ENCODE measurements at regions not wholly inside any gene's neighbourhood (a gene's known extent, or its start where the extent isn't known, plus 50 kb on each side); places are given as distances from the start of the nearest gene placed in this dataset.

DNA sequence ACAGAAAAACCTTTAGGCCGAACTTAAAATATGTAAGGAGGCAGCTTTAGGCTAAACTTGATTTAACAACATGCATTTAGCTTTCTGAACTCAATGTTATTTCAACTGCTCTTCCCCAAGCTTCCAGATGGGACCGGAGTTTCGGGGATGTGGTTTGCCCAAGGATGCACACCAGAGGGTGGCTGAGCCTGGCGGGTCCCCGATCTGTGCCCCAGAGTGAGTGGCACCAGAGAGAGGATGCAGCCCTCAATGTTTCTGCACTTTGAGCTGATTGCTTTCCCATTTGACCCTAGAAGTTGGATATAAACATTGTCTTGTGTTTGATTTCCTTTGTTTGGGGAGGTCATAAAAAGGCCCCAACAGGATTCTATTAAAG lies 348.0 kb upstream of the TNRC6C start:
- Histone ChIP-seq H3K9me3 (replicated peaks) (no peaks in the 10 kb centered on the region), H3K4me1 (peaks cover 12% of the 10 kb centered on the region), H3K27me3 (ENCODE audit: low read depth) (peaks cover 8% of the 10 kb centered on the region), H3K36me3 (no peaks in the 10 kb centered on the region), H3K27ac (replicated peaks) (peak overlapping the region; percentile 51), H3K4me3 (no peak overlapping the region)
- no peak for TF ChIP-seq CTCF (IDR thresholded peaks at IDR 0.05; ENCODE audit: borderline replicate concordance)
- intact Hi-C loops (cut with micrococcal nuclease): no loop called here
- DNase-seq: no peak

GRCh38 chr17:77610972-77611521 lies 347.5 kb upstream of the TNRC6C start:
- peaks cover 8% of the 10 kb centered on the region for H3K27me3 ChIP-seq (ENCODE audit: low read depth)
- intact Hi-C loops (cut with micrococcal nuclease): no loop called here
- TF ChIP-seq CTCF (IDR thresholded peaks at IDR 0.05; ENCODE audit: borderline replicate concordance): no peak
- no peak for DNase-seq
- no peaks in the 10 kb centered on the region for H3K9me3 ChIP-seq (replicated peaks)
- H3K36me3 ChIP-seq: no peaks in the 10 kb centered on the region
- peak overlapping the region; percentile 51 for H3K27ac ChIP-seq (replicated peaks)
- H3K4me3 ChIP-seq: no peak overlapping the region
- peaks cover 17% of the 10 kb centered on the region for H3K4me1 ChIP-seq

GRCh38 chr17:77611791-77612502 lies 346.6 kb upstream of the TNRC6C start:
- Histone ChIP-seq H3K36me3 (no peaks in the 10 kb centered on the region), H3K4me3 (no peak overlapping the region), H3K27me3 (ENCODE audit: low read depth) (peaks cover 8% of the 10 kb centered on the region), H3K27ac (replicated peaks) (peak overlapping the region; percentile 51), H3K4me1 (peaks cover 16% of the 10 kb centered on the region), H3K9me3 (replicated peaks) (no peaks in the 10 kb centered on the region)
- DNase-seq: no peak
- intact Hi-C loops (cut with micrococcal nuclease): no loop called here
- no peak for TF ChIP-seq CTCF (IDR thresholded peaks at IDR 0.05; ENCODE audit: borderline replicate concordance)

DNA sequence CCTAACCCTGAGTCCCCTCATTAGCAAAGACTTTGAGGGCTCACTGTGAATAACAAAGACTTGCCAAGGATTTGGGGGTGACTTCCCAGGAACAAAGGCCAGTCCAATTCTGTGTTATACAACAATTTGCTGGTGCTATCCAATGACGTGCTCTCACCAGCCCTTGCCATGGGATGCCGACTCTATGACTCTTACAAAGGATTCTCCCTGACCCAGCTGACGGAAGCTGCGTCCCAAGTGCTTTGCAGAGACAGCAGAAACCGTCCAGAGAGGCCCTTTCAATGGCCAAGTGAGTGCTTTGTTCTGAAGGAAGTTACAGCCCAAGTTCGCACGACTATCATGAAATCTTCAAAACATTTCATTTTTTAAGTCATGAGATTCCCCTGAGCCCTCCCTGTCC lies 345.3 kb upstream of the TNRC6C start:
- Histone ChIP-seq H3K36me3 (no peaks in the 10 kb centered on the region), H3K27ac (replicated peaks) (no peak overlapping the region), H3K9me3 (replicated peaks) (no peaks in the 10 kb centered on the region), H3K4me1 (peaks cover 16% of the 10 kb centered on the region), H3K4me3 (no peak overlapping the region), H3K27me3 (ENCODE audit: low read depth) (peaks cover 8% of the 10 kb centered on the region)
- DNase-seq: no peak
- intact Hi-C loops (cut with micrococcal nuclease): no loop called here
- TF ChIP-seq CTCF (IDR thresholded peaks at IDR 0.05; ENCODE audit: borderline replicate concordance): no peak

- no peak for DNase-seq
- Histone ChIP-seq H3K27ac (replicated peaks) (no peak overlapping the region), H3K27me3 (ENCODE audit: low read depth) (peaks cover 8% of the 10 kb centered on the region), H3K4me3 (no peak overlapping the region), H3K9me3 (replicated peaks) (no peaks in the 10 kb centered on the region), H3K36me3 (no peaks in the 10 kb centered on the region), H3K4me1 (peaks cover 16% of the 10 kb centered on the region)
- intact Hi-C loops (cut with micrococcal nuclease): no loop called here
- no peak for TF ChIP-seq CTCF (IDR thresholded peaks at IDR 0.05; ENCODE audit: borderline replicate concordance)
Observed at GRCh38 chr17:77613627-77614026, 344.9 kb upstream of the TNRC6C start.

All from left ventricle myocardium inferior (tissue), 1 donor.